ENCODE measurements at regions not wholly inside any gene's neighbourhood (a gene's known extent, or its start where the extent isn't known, plus 50 kb on each side); places are given as distances from the start of the nearest gene placed in this dataset.

- no peaks in the 10 kb centered on the region for H3K36me3 ChIP-seq
- peaks cover 41% of the 10 kb centered on the region for H3K27me3 ChIP-seq
- DNase-seq: no peak
- no peak overlapping the region for H3K4me3 ChIP-seq (replicated peaks in 1 of 3)
- H3K27ac ChIP-seq: no peak overlapping the region
- WGBS, 2 donors: 72 to 78% methylated on average over 4 of the region's 4 CpGs
- TF ChIP-seq CTCF (IDR thresholded peaks at IDR 0.05) (no peak), POLR2A (IDR thresholded peaks at IDR 0.05) (no peak)
- peaks cover 0 to 8% of the 10 kb centered on the region in 2 donors for H3K4me1 ChIP-seq
- no peaks in the 10 kb centered on the region for H3K9me3 ChIP-seq
- intact Hi-C loops (cut with DNase I): no loop called here
These were observed 224.1 kb downstream of the MEF2C start for GRCh38 chr5:88658886-88659285.

- no peak overlapping the region for H3K27ac ChIP-seq
- no peaks in the 10 kb centered on the region for H3K9me3 ChIP-seq
- TF ChIP-seq POLR2A (IDR thresholded peaks at IDR 0.05): no peak
- no peak for TF ChIP-seq CTCF (IDR thresholded peaks at IDR 0.05)
- 81 to 83% methylated on average over 5 of the region's 5 CpGs for WGBS, 2 donors
- H3K4me1 ChIP-seq: peaks cover 0 to 8% of the 10 kb centered on the region in 2 donors
- no peaks in the 10 kb centered on the region for H3K36me3 ChIP-seq
- peaks cover 41% of the 10 kb centered on the region for H3K27me3 ChIP-seq
- DNase-seq: no peak
- intact Hi-C loops (cut with DNase I): no loop called here
- H3K4me3 ChIP-seq (replicated peaks in 1 of 3): no peak overlapping the region
These were observed 224.8 kb downstream of the MEF2C start for GRCh38 chr5:88657906-88658775.

- intact Hi-C loops (cut with DNase I): no loop called here
- Histone ChIP-seq H3K4me1 (peaks cover 0 to 8% of the 10 kb centered on the region in 2 donors), H3K27ac (no peak overlapping the region), H3K36me3 (no peaks in the 10 kb centered on the region), H3K27me3 (peaks cover 35% of the 10 kb centered on the region), H3K9me3 (no peaks in the 10 kb centered on the region), H3K4me3 (replicated peaks in 1 of 3) (no peak overlapping the region)
- DNase-seq: no peak
- WGBS, 2 donors: 56 to 68% methylated on average over 1 of the region's 1 CpG
- TF ChIP-seq CTCF (IDR thresholded peaks at IDR 0.05) (no peak), POLR2A (IDR thresholded peaks at IDR 0.05) (no peak)
These were observed 225.8 kb downstream of the MEF2C start for GRCh38 chr5:88657136-88657535.

GRCh38 chr5:88656221-88656950, 226.6 kb downstream of the MEF2C start:
- no peak overlapping the region for H3K4me3 ChIP-seq (replicated peaks in 1 of 3)
- no peak overlapping the region for H3K27ac ChIP-seq
- WGBS, 2 donors: 68 to 73% methylated on average over 5 of the region's 5 CpGs
- TF ChIP-seq CTCF (IDR thresholded peaks at IDR 0.05) (no peak), POLR2A (IDR thresholded peaks at IDR 0.05) (no peak)
- DNase-seq: no peak
- H3K9me3 ChIP-seq: no peaks in the 10 kb centered on the region
- intact Hi-C loops (cut with DNase I): no loop called here
- peaks cover 0 to 8% of the 10 kb centered on the region in 2 donors for H3K4me1 ChIP-seq
- H3K36me3 ChIP-seq: no peaks in the 10 kb centered on the region
- H3K27me3 ChIP-seq: peaks cover 28% of the 10 kb centered on the region

- Histone ChIP-seq H3K27ac (no peak overlapping the region), H3K36me3 (no peaks in the 10 kb centered on the region), H3K27me3 (peaks cover 5% of the 10 kb centered on the region), H3K4me1 (no peaks in the 10 kb centered on the region), H3K4me3 (replicated peaks in 1 of 3) (no peak overlapping the region), H3K9me3 (no peaks in the 10 kb centered on the region)
- TF ChIP-seq POLR2A (IDR thresholded peaks at IDR 0.05) (no peak), CTCF (IDR thresholded peaks at IDR 0.05) (no peak)
- DNase-seq: no peak
- 51 to 52% methylated on average over 2 of the region's 2 CpGs for WGBS, 2 donors
- intact Hi-C loops (cut with DNase I): no loop called here
These were observed 229.5 kb downstream of the MEF2C start for GRCh38 chr5:88653471-88653870.

Data from thyroid gland (tissue), 4 donors.